ENCODE measurements at regions not wholly inside any gene's neighbourhood (a gene's known extent, or its start where the extent isn't known, plus 50 kb on each side); places are given as distances from the start of the nearest gene placed in this dataset.

GRCh38 chr4:62914758-62915157, 1494.5 kb downstream of the TECRL start:
- Histone ChIP-seq H3F3A (replicated peaks; ENCODE audit: insufficient read depth) (no peaks in the 10 kb centered on the region), H2AFZ (ENCODE audit: low read depth) (no peak overlapping the region), H3K27me3 (ENCODE audit: insufficient read depth) (no peaks in the 10 kb centered on the region), H3K4me3 (ENCODE audit: low read depth in 2 of 2, low read length in 1 of 2) (no peak overlapping the region), H3K9me3 (no peaks in the 10 kb centered on the region), H3K36me3 (replicated peaks in 1 of 2; ENCODE audit: control insufficient read depth in 1 of 2, insufficient read depth in 2 of 2, low read length in 1 of 2) (no peaks in the 10 kb centered on the region), H4K20me1 (ENCODE audit: insufficient read depth) (no peaks in the 10 kb centered on the region), H3K9ac (no peak overlapping the region), H3K79me2 (ENCODE audit: insufficient read depth) (no peaks in the 10 kb centered on the region), H3K4me1 (ENCODE audit: control insufficient read depth in 1 of 2, insufficient read depth in 2 of 2, low read depth in 1 of 2, low read length in 1 of 2) (peaks cover 0 to 2% of the 10 kb centered on the region in 2 experiments; a peak in 1 of 4 replicates), H3K27ac (ENCODE audit: low read depth in 2 of 2, low read length in 1 of 2) (peak overlapping the region in 1 of 2 experiments; percentile 77; a peak in 2 of 4 replicates), H3K9me2 (no peaks in the 10 kb centered on the region), H3K4me2 (no peak overlapping the region)
- DNase-seq, result peak; percentile 13
- peak; percentile 38 for TF ChIP-seq RAD21 (IDR thresholded peaks at IDR 0.05; ENCODE audit: low read length)
- peak; percentile 46 for TF ChIP-seq TCF12 (IDR thresholded peaks at IDR 0.05)
- peak; percentile 69 for TF ChIP-seq GATA2 (CRISPR knock-in tag; IDR thresholded peaks at IDR 0.05)
- TF ChIP-seq RCOR1 (IDR thresholded peaks at IDR 0.05; ENCODE audit: low read length), result peak; percentile 75
- TF ChIP-seq ZBTB33 (IDR thresholded peaks at IDR 0.05; ENCODE audit: borderline replicate concordance, low read depth), result no peak
- no peak for TF ChIP-seq MAX (IDR thresholded peaks at IDR 0.05; ENCODE audit: low read depth)
- TF ChIP-seq EP300 (IDR thresholded peaks at IDR 0.05; ENCODE audit: borderline replicate concordance in 1 of 2, low read depth in 1 of 2, low read length in 1 of 2), result peak in 1 of 2 experiments; percentile 67; a peak in 2 of 4 replicates
- ChIA-PET CTCF (no interaction called here), POLR2A (no interaction called here)
- 9% methylated on average over 4 of the region's 4 CpGs for WGBS (ENCODE audit: low lambda C conversion rate)

DNA sequence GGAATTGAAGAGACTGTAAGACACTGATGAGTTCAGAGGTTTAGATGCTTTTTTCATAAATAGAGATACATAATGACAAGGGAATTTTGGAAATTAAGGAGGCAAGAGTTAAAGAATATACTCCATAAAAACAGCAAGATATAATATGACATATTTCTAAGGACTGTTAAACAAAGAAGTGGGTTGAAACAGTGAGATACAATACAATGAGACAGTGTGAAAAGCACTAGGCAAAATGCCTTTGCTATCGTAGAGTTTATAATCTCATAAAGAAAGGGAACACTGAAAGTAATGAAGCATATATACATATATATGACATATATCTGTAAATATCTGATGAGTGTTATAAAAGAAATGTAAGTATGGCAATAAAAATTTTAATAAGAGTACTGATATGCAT, 1496.2 kb downstream of the TECRL start:
- Histone ChIP-seq H4K20me1 (ENCODE audit: insufficient read depth) (no peaks in the 10 kb centered on the region), H3K9ac (no peak overlapping the region), H3K36me3 (replicated peaks in 1 of 2; ENCODE audit: control insufficient read depth in 1 of 2, insufficient read depth in 2 of 2, low read length in 1 of 2) (no peaks in the 10 kb centered on the region), H3K79me2 (ENCODE audit: insufficient read depth) (no peaks in the 10 kb centered on the region), H3K27ac (ENCODE audit: low read depth in 2 of 2, low read length in 1 of 2) (no peak overlapping the region), H3K9me2 (no peaks in the 10 kb centered on the region), H3F3A (replicated peaks; ENCODE audit: insufficient read depth) (no peaks in the 10 kb centered on the region), H3K9me3 (no peaks in the 10 kb centered on the region), H3K27me3 (ENCODE audit: insufficient read depth) (no peaks in the 10 kb centered on the region), H3K4me1 (ENCODE audit: control insufficient read depth in 1 of 2, insufficient read depth in 2 of 2, low read depth in 1 of 2, low read length in 1 of 2) (peaks cover 0 to 2% of the 10 kb centered on the region in 2 experiments; a peak in 1 of 4 replicates), H2AFZ (ENCODE audit: low read depth) (no peak overlapping the region), H3K4me3 (ENCODE audit: low read depth in 2 of 2, low read length in 1 of 2) (no peak overlapping the region), H3K4me2 (no peak overlapping the region)
- TF ChIP-seq, protein P1, sequence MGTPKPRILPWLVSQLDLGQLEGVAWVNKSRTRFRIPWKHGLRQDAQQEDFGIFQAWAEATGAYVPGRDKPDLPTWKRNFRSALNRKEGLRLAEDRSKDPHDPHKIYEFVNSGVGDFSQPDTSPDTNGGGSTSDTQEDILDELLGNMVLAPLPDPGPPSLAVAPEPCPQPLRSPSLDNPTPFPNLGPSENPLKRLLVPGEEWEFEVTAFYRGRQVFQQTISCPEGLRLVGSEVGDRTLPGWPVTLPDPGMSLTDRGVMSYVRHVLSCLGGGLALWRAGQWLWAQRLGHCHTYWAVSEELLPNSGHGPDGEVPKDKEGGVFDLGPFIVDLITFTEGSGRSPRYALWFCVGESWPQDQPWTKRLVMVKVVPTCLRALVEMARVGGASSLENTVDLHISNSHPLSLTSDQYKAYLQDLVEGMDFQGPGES (IDR thresholded peaks at IDR 0.05; ENCODE audit: low read depth, low read length), result no peak
- TF ChIP-seq YY1 (IDR thresholded peaks at IDR 0.05; ENCODE audit: low read depth), result no peak
- TF ChIP-seq TEAD4 (IDR thresholded peaks at IDR 0.05; ENCODE audit: borderline replicate concordance, insufficient read depth), result no peak
- TF ChIP-seq RAD21 (IDR thresholded peaks at IDR 0.05; ENCODE audit: low read length), result no peak
- POLR2A ChIA-PET, result no interaction called here
- CTCF ChIA-PET, result no interaction called here
- 69% methylated on average over 1 of the region's 1 CpG for WGBS (ENCODE audit: low lambda C conversion rate)
- DNase-seq, result no peak
